Ovary (tissue), 7 donors: ENCODE measurements at regions not wholly inside any gene's neighbourhood (a gene's known extent, or its start where the extent isn't known, plus 50 kb on each side); places are given as distances from the start of the nearest gene placed in this dataset.

Source experiments
- DNase-seq, 5 donors: peaks; one replicate each; pipeline ENCODE4 v3.0.0-alpha.2; 2019 to 2020
- H3K27ac ChIP-seq, 2 donors: fragments of 200-600 bp; one replicate each; pipeline versions ENCODE4 v1.5.1 to v1.8.0; 2019 to 2022
- H3K27me3 ChIP-seq: fragments of 200-600 bp; one replicate; pipeline ENCODE4 v1.8.0; 2022
- H3K36me3 ChIP-seq: fragments of 200-600 bp; sonication (generic); one replicate; pipeline ENCODE4 v1.5.1; 2019
- H3K4me1 ChIP-seq: one replicate; pipeline ENCODE4 v1.8.1; 2013; ENCODE audit warnings: mild to moderate bottlenecking, moderate library complexity; ENCODE audit not compliant: insufficient read depth
- H3K4me3 ChIP-seq: fragments of 200-600 bp; sonication (generic); one replicate; pipeline ENCODE4 v1.5.1; 2017
- H3K9me3 ChIP-seq, 2 donors: fragments of 200-600 bp in 1 of 2; sonication (generic) in 1 of 2; one replicate each; pipeline versions ENCODE4 v1.5.1 to v1.8.1; 2013 to 2019; ENCODE audit warnings: mild to moderate bottlenecking in 1 of 2, moderate library complexity in 1 of 2
- EP300 ChIP-seq: sonication (generic); formaldehyde crosslinking; IDR thresholded peaks from one replicate; pipeline ENCODE4 v1.6.1; 2017; ENCODE audit warnings: antibody characterized with exemption
- POLR2A ChIP-seq: fragments of 450-650 bp; IDR thresholded peaks from one replicate; pipeline ENCODE4 v1.6.1; 2017; ENCODE audit warnings: antibody characterized with exemption, mild to moderate bottlenecking, moderate library complexity
- WGBS, 3 donors: extraction: QIAGEN DNeasy Blood & Tissue Kit in 1 of 3; methylation state at CpG; one replicate each; pipeline versions ENCODE4 v1.1.5 to v1.1.7; 2013 to 2017; 5-methylcytosine and 5-hydroxymethylcytosine counted together
- intact Hi-C, 4 donors: fragments of 100-400 bp; cut with DNase I; formaldehyde crosslinking; loops; one replicate each; pipeline versions ENCODE4 v1.11.0 to v1.15.1; 2022 to 2023
- TF ChIP-seq, protein P1 (sequence below), 3 donors: fragments of 450-650 bp in 2 of 3; fragments of 200-600 bp in 1 of 3; IDR thresholded peaks; one replicate each; pipeline versions ENCODE4 v1.5.1 to v1.8.0; 2016 to 2022; ENCODE audit warnings: antibody characterized with exemption in 3 of 3, mild to moderate bottlenecking in 1 of 3
- donor health status: DM: no; HTN: no; CAD: no; lungs with moderate emphysema.
- donor health status: DM: no; HTN: no; CAD: no.
- donor health status: Bipolar disorder and iron deficiency.
- donor health status: DM: no; HTN: no; CAD: no.
- donor health status: DM: yes; HTN: yes; CAD: no.

DNA sequence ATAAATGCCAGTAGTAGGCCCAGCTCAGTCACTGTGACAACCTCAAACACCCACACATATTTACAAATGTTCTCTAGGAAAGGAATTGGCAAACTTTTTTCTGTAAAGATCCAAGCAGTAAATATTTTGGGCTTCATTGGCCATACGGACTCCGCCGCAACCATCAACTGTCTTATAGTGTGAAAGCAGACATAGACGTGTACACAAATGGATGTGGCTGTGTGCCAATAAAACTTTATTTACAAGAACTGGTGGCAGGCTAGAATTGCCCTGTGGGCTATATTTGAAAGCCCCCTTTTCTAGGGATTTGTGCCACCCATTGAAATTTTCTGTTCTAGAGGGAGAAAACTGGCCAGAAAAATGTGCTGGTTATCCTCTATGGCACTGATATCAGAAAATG, 683.8 kb upstream of the EEF2KMT start:
- 87 to 90% (median 89%) methylated on average over 4 of the region's 4 CpGs for WGBS, 3 donors
- Histone ChIP-seq H3K27me3 (no peaks in the 10 kb centered on the region), H3K4me1 (no peaks in the 10 kb centered on the region), H3K9me3 (no peaks in the 10 kb centered on the region), H3K36me3 (no peaks in the 10 kb centered on the region), H3K27ac (no peak overlapping the region), H3K4me3 (no peak overlapping the region)
- TF ChIP-seq EP300 = no peak
- TF ChIP-seq, protein P1, sequence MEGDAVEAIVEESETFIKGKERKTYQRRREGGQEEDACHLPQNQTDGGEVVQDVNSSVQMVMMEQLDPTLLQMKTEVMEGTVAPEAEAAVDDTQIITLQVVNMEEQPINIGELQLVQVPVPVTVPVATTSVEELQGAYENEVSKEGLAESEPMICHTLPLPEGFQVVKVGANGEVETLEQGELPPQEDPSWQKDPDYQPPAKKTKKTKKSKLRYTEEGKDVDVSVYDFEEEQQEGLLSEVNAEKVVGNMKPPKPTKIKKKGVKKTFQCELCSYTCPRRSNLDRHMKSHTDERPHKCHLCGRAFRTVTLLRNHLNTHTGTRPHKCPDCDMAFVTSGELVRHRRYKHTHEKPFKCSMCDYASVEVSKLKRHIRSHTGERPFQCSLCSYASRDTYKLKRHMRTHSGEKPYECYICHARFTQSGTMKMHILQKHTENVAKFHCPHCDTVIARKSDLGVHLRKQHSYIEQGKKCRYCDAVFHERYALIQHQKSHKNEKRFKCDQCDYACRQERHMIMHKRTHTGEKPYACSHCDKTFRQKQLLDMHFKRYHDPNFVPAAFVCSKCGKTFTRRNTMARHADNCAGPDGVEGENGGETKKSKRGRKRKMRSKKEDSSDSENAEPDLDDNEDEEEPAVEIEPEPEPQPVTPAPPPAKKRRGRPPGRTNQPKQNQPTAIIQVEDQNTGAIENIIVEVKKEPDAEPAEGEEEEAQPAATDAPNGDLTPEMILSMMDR (IDR thresholded peaks at IDR 0.05) = no peak
- no peak for TF ChIP-seq POLR2A
- intact Hi-C loops = no loop called here
- no peak for DNase-seq

DNA sequence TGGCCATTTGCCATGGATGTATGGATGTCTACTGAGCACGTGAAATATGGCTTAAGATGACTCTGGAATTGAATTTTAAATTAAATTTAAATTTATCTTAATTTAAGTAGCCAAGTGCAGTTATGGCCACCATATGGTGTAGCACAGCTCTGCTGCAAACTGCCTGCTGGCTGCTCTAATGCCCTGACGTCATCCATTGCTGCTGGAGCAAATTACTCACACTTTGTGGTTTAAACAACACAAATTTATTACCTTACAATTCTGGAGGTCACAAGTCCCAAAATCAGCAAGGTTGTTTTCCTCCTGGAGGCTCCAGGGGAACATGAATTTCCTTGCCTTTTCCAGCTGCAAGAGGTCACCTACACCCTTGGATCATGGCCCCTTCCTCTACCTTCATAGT, 679.3 kb upstream of the EEF2KMT start:
- H3K4me3 ChIP-seq = no peak overlapping the region
- H3K9me3 ChIP-seq = no peaks in the 10 kb centered on the region
- intact Hi-C loops = loop anchor here in 1 of 4 donors (5.0 kb wide), 1 partner anchor 1850 kb away; no protein-coding TSS in a partner anchor
- no peaks in the 10 kb centered on the region for H3K36me3 ChIP-seq
- 38 to 50% (median 43%) methylated on average over 2 of the region's 2 CpGs for WGBS, 3 donors
- TF ChIP-seq, protein P1 (IDR thresholded peaks at IDR 0.05) = no peak
- TF ChIP-seq POLR2A = no peak
- TF ChIP-seq EP300 = no peak
- no peak overlapping the region for H3K27ac ChIP-seq
- DNase-seq = no peak
- no peaks in the 10 kb centered on the region for H3K27me3 ChIP-seq
- no peaks in the 10 kb centered on the region for H3K4me1 ChIP-seq

DNA sequence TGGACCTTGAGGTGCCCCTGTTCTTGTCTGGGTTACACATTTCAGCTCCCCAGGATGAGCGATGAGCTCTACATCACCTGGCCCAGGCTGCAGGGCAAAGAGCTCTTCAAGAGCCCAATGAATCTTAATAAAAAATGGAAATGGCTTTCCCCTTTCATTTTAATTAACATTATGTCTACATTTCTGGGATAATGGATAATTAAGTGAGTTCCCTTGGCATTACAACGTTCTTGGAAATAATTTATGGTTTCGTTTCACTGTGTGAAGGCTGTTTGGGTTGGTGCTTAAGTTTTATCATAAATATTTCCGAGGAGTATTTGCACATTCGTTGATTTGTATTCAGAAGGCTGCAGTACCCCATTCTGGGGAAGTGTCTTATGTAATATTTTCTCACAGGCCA, 678.3 kb upstream of the EEF2KMT start:
- no peaks in the 10 kb centered on the region for H3K9me3 ChIP-seq
- DNase-seq = no peak
- no peak overlapping the region for H3K27ac ChIP-seq
- no peaks in the 10 kb centered on the region for H3K4me1 ChIP-seq
- H3K27me3 ChIP-seq = no peaks in the 10 kb centered on the region
- TF ChIP-seq, protein P1 (IDR thresholded peaks at IDR 0.05) = no peak
- TF ChIP-seq EP300 (no peak), POLR2A (no peak)
- intact Hi-C loops = loop anchor here in 1 of 4 donors (5.0 kb wide), 1 partner anchor 1851 kb away; no protein-coding TSS in a partner anchor
- no peak overlapping the region for H3K4me3 ChIP-seq
- no peaks in the 10 kb centered on the region for H3K36me3 ChIP-seq
- WGBS, 3 donors = 17 to 42% (median 20%) methylated on average over 5 of the region's 5 CpGs

DNA sequence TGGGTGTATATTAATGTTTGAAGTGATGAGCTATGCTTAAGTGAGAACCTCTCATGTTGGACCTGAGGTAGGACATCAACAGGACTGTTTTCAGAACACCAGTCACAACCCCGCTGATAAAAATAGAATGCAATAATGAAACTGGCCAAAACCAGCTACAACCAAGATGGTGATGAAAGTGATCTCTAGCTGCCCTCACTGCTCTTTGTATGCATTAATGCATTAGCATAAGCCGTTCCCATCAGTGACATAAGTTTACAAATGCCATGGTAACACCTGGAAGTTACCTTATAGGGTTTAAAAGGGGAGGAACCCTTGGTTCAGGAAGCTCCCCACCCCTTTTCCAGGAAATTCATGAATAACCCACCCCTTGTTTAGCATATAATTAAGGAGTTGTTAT, 672.5 kb upstream of the EEF2KMT start:
- Histone ChIP-seq H3K4me3 (no peak overlapping the region), H3K36me3 (no peaks in the 10 kb centered on the region), H3K27ac (no peak overlapping the region), H3K9me3 (no peaks in the 10 kb centered on the region), H3K27me3 (no peaks in the 10 kb centered on the region), H3K4me1 (no peaks in the 10 kb centered on the region)
- 79 to 88% (median 84%) methylated on average over 2 of the region's 2 CpGs for WGBS, 3 donors
- no peak for TF ChIP-seq EP300
- TF ChIP-seq POLR2A = no peak
- TF ChIP-seq, protein P1 (IDR thresholded peaks at IDR 0.05) = no peak
- no peak for DNase-seq
- intact Hi-C loops = no loop called here
